ENCODE measurements at regions not wholly inside any gene's neighbourhood (a gene's known extent, or its start where the extent isn't known, plus 50 kb on each side); places are given as distances from the start of the nearest gene placed in this dataset.

- TF ChIP-seq ZFP3 (CRISPR knock-in tag; IDR thresholded peaks at IDR 0.05) (no peak), ZFP30 (CRISPR knock-in tag; IDR thresholded peaks at IDR 0.05) (no peak), PATZ1 (CRISPR knock-in tag; IDR thresholded peaks at IDR 0.05; ENCODE audit: borderline replicate concordance) (no peak), POU6F1 (CRISPR knock-in tag; IDR thresholded peaks at IDR 0.05; ENCODE audit: borderline replicate concordance, low read depth) (no peak), OSR1 (CRISPR knock-in tag; IDR thresholded peaks at IDR 0.05) (no peak), CSDC2 (CRISPR knock-in tag; IDR thresholded peaks at IDR 0.05) (no peak), RARB (CRISPR knock-in tag; IDR thresholded peaks at IDR 0.05) (no peak), TCF4 (CRISPR knock-in tag; IDR thresholded peaks at IDR 0.05; ENCODE audit: borderline replicate concordance) (no peak), ZNF565 (CRISPR knock-in tag; conservative IDR thresholded peaks at IDR 0.05; ENCODE audit: low read depth) (no peak), ESRRG (CRISPR knock-in tag; IDR thresholded peaks at IDR 0.05) (no peak), CREB5 (CRISPR knock-in tag; IDR thresholded peaks at IDR 0.05; ENCODE audit: low read depth) (no peak), GLIS3 (CRISPR knock-in tag; IDR thresholded peaks at IDR 0.05) (no peak), ARNTL (CRISPR knock-in tag; IDR thresholded peaks at IDR 0.05; ENCODE audit: borderline replicate concordance, low read depth) (no peak), TSHZ2 (CRISPR knock-in tag; IDR thresholded peaks at IDR 0.05) (no peak)
These were observed 667.2 kb downstream of the BRD1 start for GRCh38 chr22:49160261-49161001.

Data from SK-N-SH treated with all-trans-retinoic acid at 6 μM for 48 hours (cell line).